GM12891 (cell line): ENCODE measurements at regions not wholly inside any gene's neighbourhood (a gene's known extent, or its start where the extent isn't known, plus 50 kb on each side); places are given as distances from the start of the nearest gene placed in this dataset.

Experiments used
- PAX5 ChIP-seq: IDR thresholded peaks from 2 replicates; pipeline ENCODE4 v1.6.1; 2011; ENCODE audit warnings: low read length, moderate library complexity, mild to moderate bottlenecking; ENCODE audit not compliant: insufficient read depth, severe bottlenecking
- POLR2A ChIP-seq: IDR thresholded peaks from 2 replicates; pipeline ENCODE4 v1.6.1; 2011; ENCODE audit warnings: low read depth, low read length, control low read depth
- POLR2AphosphoS5 ChIP-seq: IDR thresholded peaks from 2 replicates; pipeline ENCODE4 v1.6.1; 2011; ENCODE audit warnings: low read depth, low read length, control low read depth
- TAF1 ChIP-seq: IDR thresholded peaks from 2 replicates; pipeline ENCODE4 v1.6.1; 2011; ENCODE audit warnings: low read depth, low read length, control low read depth

DNA sequence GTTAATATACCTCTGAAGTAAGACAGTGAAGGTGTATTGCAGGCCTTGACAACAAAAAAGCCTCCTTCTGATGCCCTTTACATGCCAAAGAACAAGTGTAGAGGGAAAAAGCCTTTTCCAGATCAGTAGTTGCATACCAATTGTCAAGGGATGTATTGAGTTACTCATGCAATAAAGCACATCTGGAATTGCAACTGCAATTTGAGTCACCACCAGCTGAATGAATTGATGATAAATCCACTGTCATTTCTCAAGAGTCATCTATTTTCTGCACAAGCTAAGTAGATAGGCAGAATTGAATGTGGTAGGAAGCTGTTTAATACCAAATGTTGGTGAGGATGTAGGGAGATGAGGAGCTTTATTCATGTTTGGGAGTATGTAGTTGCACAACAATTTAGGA lies 325.9 kb upstream of the SMIM30 start:
- TF ChIP-seq POLR2AphosphoS5: no peak
- TF ChIP-seq POLR2A: no peak
- TF ChIP-seq TAF1: no peak
- no peak for TF ChIP-seq PAX5
